ENCODE measurements at regions not wholly inside any gene's neighbourhood (a gene's known extent, or its start where the extent isn't known, plus 50 kb on each side); places are given as distances from the start of the nearest gene placed in this dataset.

- no peak for TF ChIP-seq CTCF (IDR thresholded peaks at IDR 0.05)
- no peak for TF ChIP-seq POLR2A (IDR thresholded peaks at IDR 0.05)
- TF ChIP-seq EP300 (IDR thresholded peaks at IDR 0.05; ENCODE audit: low read depth): no peak
- TF ChIP-seq POLR2AphosphoS5 (IDR thresholded peaks at IDR 0.05): no peak
Observed at GRCh38 chr3:76920511-76920910, 119.4 kb upstream of the ROBO2 start.

All from transverse colon (tissue), 4 donors.